Ovary (tissue), 7 donors: ENCODE measurements at regions not wholly inside any gene's neighbourhood (a gene's known extent, or its start where the extent isn't known, plus 50 kb on each side); places are given as distances from the start of the nearest gene placed in this dataset.
"Not testable (repeated sequence)": the region's sequence is repeated elsewhere in the genome, so short reads cannot be mapped to it uniquely, and the experiment has no call there.

Source experiments
- DNase-seq, 5 donors: peaks; one replicate each; pipeline ENCODE4 v3.0.0-alpha.2; 2019 to 2020
- H3K27ac ChIP-seq, 2 donors: fragments of 200-600 bp; one replicate each; pipeline versions ENCODE4 v1.5.1 to v1.8.0; 2019 to 2022
- H3K27me3 ChIP-seq: fragments of 200-600 bp; one replicate; pipeline ENCODE4 v1.8.0; 2022
- H3K36me3 ChIP-seq: fragments of 200-600 bp; sonication (generic); one replicate; pipeline ENCODE4 v1.5.1; 2019
- H3K4me1 ChIP-seq: one replicate; pipeline ENCODE4 v1.8.1; 2013; ENCODE audit warnings: mild to moderate bottlenecking, moderate library complexity; ENCODE audit not compliant: insufficient read depth
- H3K4me3 ChIP-seq: fragments of 200-600 bp; sonication (generic); one replicate; pipeline ENCODE4 v1.5.1; 2017
- H3K9me3 ChIP-seq, 2 donors: fragments of 200-600 bp in 1 of 2; sonication (generic) in 1 of 2; one replicate each; pipeline versions ENCODE4 v1.5.1 to v1.8.1; 2013 to 2019; ENCODE audit warnings: mild to moderate bottlenecking in 1 of 2, moderate library complexity in 1 of 2
- EP300 ChIP-seq: sonication (generic); formaldehyde crosslinking; IDR thresholded peaks from one replicate; pipeline ENCODE4 v1.6.1; 2017; ENCODE audit warnings: antibody characterized with exemption
- POLR2A ChIP-seq: fragments of 450-650 bp; IDR thresholded peaks from one replicate; pipeline ENCODE4 v1.6.1; 2017; ENCODE audit warnings: antibody characterized with exemption, mild to moderate bottlenecking, moderate library complexity
- WGBS, 3 donors: extraction: QIAGEN DNeasy Blood & Tissue Kit in 1 of 3; methylation state at CpG; one replicate each; pipeline versions ENCODE4 v1.1.5 to v1.1.7; 2013 to 2017; 5-methylcytosine and 5-hydroxymethylcytosine counted together
- intact Hi-C, 4 donors: fragments of 100-400 bp; cut with DNase I; formaldehyde crosslinking; loops; one replicate each; pipeline versions ENCODE4 v1.11.0 to v1.15.1; 2022 to 2023
- TF ChIP-seq, protein P1 (sequence below), 3 donors: fragments of 450-650 bp in 2 of 3; fragments of 200-600 bp in 1 of 3; IDR thresholded peaks; one replicate each; pipeline versions ENCODE4 v1.5.1 to v1.8.0; 2016 to 2022; ENCODE audit warnings: antibody characterized with exemption in 3 of 3, mild to moderate bottlenecking in 1 of 3
- donor health status: DM: no; HTN: no; CAD: no; lungs with moderate emphysema.
- donor health status: DM: no; HTN: no; CAD: no.
- donor health status: Bipolar disorder and iron deficiency.
- donor health status: DM: no; HTN: no; CAD: no.
- donor health status: DM: yes; HTN: yes; CAD: no.

DNA sequence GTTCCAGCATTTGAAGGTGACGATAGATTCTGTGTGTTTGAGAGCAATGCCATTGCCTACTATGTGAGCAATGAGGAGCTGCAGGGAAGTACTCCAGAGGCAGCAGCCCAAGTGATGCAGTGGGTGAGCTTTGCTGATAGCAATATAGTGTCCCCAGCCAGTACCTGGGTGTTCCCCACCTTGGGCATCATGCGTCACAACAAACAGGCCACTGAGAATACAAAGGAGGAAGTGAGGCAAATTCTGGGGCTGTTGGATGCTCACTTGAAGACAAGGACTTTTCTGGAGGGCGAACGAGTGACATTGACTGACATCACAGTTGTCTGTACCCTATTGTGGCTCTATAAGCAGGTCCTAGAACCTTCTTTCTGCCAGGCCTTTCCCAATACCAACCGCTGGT is 142.0 kb downstream of the PLS3 start:
- 76 to 87% (median 77%) methylated on average over 5 of the region's 5 CpGs for WGBS, 3 donors
- TF ChIP-seq, protein P1, sequence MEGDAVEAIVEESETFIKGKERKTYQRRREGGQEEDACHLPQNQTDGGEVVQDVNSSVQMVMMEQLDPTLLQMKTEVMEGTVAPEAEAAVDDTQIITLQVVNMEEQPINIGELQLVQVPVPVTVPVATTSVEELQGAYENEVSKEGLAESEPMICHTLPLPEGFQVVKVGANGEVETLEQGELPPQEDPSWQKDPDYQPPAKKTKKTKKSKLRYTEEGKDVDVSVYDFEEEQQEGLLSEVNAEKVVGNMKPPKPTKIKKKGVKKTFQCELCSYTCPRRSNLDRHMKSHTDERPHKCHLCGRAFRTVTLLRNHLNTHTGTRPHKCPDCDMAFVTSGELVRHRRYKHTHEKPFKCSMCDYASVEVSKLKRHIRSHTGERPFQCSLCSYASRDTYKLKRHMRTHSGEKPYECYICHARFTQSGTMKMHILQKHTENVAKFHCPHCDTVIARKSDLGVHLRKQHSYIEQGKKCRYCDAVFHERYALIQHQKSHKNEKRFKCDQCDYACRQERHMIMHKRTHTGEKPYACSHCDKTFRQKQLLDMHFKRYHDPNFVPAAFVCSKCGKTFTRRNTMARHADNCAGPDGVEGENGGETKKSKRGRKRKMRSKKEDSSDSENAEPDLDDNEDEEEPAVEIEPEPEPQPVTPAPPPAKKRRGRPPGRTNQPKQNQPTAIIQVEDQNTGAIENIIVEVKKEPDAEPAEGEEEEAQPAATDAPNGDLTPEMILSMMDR (IDR thresholded peaks at IDR 0.05), result no peak
- TF ChIP-seq EP300 (no peak), POLR2A (no peak)
- Histone ChIP-seq H3K4me1 (no peaks in the 10 kb centered on the region), H3K9me3 (no peaks in the 10 kb centered on the region), H3K4me3 (no peak overlapping the region), H3K27ac (no peak overlapping the region), H3K27me3 (no peaks in the 10 kb centered on the region), H3K36me3 (no peaks in the 10 kb centered on the region)
- intact Hi-C loops, result no loop called here
- no peak for DNase-seq

DNA sequence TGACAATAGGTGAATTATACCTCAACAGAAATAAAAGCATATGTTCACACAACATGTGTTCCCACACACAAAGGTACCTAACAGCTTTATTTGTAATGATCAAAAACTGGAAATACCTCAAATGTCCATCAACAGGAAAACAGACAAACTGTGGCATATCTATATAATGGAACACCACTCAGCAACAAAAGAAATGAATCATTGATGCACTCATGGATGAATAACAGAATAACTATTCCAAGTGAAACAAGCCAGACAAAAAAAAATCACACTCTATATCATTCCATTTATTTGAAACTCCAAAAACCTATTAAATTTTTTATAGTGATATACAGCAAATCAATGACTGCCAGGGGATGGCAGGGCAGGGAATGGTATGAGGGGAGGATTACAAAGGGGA is 148.1 kb downstream of the PLS3 start:
- no peak overlapping the region for H3K27ac ChIP-seq
- H3K4me1 ChIP-seq, result no peaks in the 10 kb centered on the region
- H3K9me3 ChIP-seq, result no peaks in the 10 kb centered on the region
- no peak for DNase-seq
- no peak for TF ChIP-seq EP300
- no peak for TF ChIP-seq POLR2A
- TF ChIP-seq, protein P1 (IDR thresholded peaks at IDR 0.05), result no peak
- no peaks in the 10 kb centered on the region for H3K36me3 ChIP-seq
- intact Hi-C loops, result no loop called here
- H3K4me3 ChIP-seq, result no peak overlapping the region
- H3K27me3 ChIP-seq, result no peaks in the 10 kb centered on the region

DNA sequence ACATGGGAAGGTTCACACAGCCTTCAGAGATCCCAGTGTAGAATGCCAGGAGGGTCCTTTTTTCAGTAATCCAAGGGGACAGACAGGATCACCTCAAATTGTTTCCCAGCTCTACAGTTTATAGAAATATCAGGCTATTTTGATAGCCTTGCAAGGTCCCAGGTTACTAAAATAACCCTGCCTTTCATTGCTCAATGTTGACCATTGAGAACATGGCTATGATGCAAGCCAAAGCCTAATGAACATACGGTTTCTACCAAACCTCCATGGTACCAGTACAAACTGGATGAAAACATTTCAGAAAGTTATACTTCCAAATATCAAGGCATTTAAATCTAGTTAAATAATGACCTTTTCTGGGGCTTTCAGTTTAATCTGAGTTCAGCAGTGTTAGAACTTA is 151.5 kb downstream of the PLS3 start:
- Histone ChIP-seq H3K4me1 (no peaks in the 10 kb centered on the region), H3K27ac (no peak overlapping the region), H3K27me3 (no peaks in the 10 kb centered on the region), H3K36me3 (no peaks in the 10 kb centered on the region), H3K4me3 (no peak overlapping the region), H3K9me3 (no peaks in the 10 kb centered on the region)
- intact Hi-C loops, result no loop called here
- TF ChIP-seq, protein P1 (IDR thresholded peaks at IDR 0.05), result no peak
- no peak for DNase-seq
- WGBS, 3 donors, result 59 to 74% (median 70%) methylated on average over 1 of the region's 1 CpG

DNA sequence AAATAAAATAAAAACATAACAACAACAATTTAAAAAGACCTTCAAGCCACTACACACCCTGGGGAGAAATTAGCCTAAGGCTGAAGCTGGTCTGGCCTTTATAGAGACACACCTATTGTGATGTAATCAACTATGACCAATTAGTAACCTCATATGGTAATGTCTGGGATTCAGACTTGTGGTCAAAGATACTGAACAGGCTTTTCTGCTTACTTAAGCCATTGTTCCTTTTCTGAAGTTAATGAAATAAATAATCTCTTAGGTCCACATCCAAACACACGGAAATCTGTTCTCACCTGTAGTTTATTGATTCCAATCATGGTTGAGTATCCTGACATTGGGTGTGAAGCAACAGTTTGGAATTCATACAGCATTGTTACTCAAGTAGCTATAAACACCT is 152.5 kb downstream of the PLS3 start:
- intact Hi-C loops, result no loop called here
- H3K27me3 ChIP-seq, result no peaks in the 10 kb centered on the region
- no peak overlapping the region for H3K27ac ChIP-seq
- TF ChIP-seq EP300, result no peak
- TF ChIP-seq, protein P1 (IDR thresholded peaks at IDR 0.05), result no peak
- no peak for TF ChIP-seq POLR2A
- no peaks in the 10 kb centered on the region for H3K9me3 ChIP-seq
- 48 to 74% (median 62%) methylated on average over 1 of the region's 1 CpG for WGBS, 3 donors
- no peaks in the 10 kb centered on the region for H3K36me3 ChIP-seq
- H3K4me3 ChIP-seq, result no peak overlapping the region
- no peaks in the 10 kb centered on the region for H3K4me1 ChIP-seq
- no peak for DNase-seq

DNA sequence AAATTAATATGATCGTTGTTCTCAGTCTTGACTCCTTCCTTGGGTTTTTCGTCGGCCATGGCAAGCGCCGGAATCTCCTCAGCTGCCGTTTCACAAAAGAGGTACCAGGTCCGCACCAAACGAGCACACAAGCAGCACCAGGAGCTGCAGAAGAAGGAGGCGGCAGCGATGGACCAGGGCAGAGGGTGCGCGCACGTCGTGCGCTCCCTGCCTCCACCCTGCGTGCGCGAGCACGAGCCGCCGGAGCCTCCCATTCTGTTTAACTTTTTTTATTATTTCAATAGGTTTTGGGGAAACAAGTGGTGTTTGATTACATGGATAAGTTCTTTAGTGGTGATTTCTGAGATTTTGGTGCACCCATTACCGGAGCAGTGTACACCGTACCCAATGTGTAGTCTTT is 158.2 kb downstream of the PLS3 start:
- H3K36me3 ChIP-seq, result no peaks in the 10 kb centered on the region
- H3K9me3 ChIP-seq, result no peaks in the 10 kb centered on the region
- TF ChIP-seq POLR2A, result no peak
- TF ChIP-seq, protein P1 (IDR thresholded peaks at IDR 0.05), result no peak
- no peak for TF ChIP-seq EP300
- no peak overlapping the region for H3K27ac ChIP-seq
- intact Hi-C loops, result no loop called here
- WGBS, 3 donors, result 54 to 71% (median 58%) methylated on average over 23 of the region's 23 CpGs
- H3K27me3 ChIP-seq, result no peaks in the 10 kb centered on the region
- no peak for DNase-seq
- no peak overlapping the region for H3K4me3 ChIP-seq
- H3K4me1 ChIP-seq, result no peaks in the 10 kb centered on the region

DNA sequence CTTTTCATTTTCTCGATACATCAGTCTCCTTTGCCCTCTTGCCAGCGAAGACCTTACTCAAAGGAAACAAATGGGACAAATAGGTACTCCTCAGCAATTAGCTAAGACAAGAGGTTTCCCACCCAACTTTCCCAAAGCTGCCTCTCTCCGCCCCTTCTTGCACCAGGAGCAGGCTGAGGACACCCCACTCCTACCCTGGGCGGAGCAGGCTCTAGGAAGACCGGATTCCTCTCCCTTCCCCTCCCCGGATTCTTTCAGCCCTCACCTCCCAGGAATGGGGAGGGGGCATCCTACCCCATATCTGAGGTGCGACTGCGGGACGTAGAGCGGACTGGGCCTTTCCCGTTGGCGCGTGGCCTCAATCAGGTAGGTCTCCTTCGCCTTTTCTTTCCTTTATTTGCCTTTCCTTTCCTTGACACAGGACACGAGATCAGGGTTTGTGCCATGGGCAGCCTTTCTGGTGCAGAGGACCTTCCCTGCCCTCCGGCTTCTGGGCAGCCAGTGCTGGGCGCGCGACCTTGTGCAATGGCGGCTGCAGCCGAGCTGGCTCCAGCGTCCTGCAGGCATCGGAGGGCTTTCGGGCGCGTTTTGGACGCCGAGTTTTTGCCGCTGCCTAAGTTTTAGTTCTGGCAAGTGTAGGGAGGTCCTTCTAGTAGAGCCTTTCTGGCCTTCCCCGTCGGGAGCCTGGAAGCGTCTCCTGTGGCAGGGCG is 161.9 kb downstream of the PLS3 start:
- H3K9me3 ChIP-seq, intact Hi-C loops, H3K27me3 ChIP-seq, H3K4me3 ChIP-seq, H3K4me1 ChIP-seq, H3K27ac ChIP-seq, H3K36me3 ChIP-seq, DNase-seq: not testable (repeated sequence)
- 16 to 37% methylated on average over 2 to 16 of the region's 33 CpGs; no CpG with 5 or more reads in 1 of the 3 donors for WGBS, 3 donors

DNA sequence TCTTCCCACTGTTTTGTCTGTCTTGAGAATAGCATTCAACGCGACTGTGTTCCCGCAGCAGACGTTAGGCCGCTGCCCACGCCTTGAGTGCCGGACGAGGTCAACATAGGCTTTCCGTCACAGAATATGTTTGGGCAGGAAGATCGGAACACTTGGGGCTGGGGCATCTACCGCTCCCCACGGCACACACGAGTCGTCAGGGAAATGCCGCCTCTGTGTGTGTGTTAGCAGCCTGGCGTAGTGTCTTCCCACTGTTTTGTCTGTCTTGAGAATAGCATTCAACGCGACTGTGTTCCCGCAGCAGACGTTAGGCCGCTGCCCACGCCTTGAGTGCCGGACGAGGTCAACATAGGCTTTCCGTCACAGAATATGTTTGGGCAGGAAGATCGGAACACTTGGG is 164.4 kb downstream of the PLS3 start:
- DNase-seq, H3K27ac ChIP-seq, H3K4me3 ChIP-seq, H3K36me3 ChIP-seq, H3K27me3 ChIP-seq, intact Hi-C loops, H3K4me1 ChIP-seq, H3K9me3 ChIP-seq: not testable (repeated sequence)
- WGBS, 3 donors, result no CpG with 5 or more reads among the region's 26 CpGs
